DLD1 (cell line): ENCODE measurements at regions not wholly inside any gene's neighbourhood (a gene's known extent, or its start where the extent isn't known, plus 50 kb on each side); places are given as distances from the start of the nearest gene placed in this dataset.

Experiments used
- in situ Hi-C: cut with HindIII; loops from 2 replicates; pipeline ENCODE4 v1.10.0; 2017; ENCODE audit warnings: low sequenced_read_pairs

DNA sequence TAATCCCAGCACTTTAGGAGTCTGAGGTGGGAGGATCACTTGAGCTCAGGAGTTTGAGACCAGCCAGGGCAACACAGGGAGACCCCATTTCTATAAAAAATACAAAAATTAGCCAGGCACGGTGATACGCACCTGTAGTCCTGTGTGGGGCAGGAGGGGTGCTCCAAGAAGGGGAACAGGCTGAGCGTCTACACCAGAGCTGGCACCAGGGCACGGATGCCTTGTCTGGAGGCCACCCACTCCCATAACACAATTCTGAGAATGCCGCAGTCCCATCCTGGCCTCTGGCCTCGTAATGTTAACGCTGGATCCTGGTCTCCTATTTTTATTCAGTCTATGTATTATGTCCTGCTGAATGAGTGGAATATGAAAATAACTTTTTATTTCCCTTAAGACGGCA, 161.3 kb downstream of the WSCD1 start:
- in situ Hi-C loops = no loop called here

DNA sequence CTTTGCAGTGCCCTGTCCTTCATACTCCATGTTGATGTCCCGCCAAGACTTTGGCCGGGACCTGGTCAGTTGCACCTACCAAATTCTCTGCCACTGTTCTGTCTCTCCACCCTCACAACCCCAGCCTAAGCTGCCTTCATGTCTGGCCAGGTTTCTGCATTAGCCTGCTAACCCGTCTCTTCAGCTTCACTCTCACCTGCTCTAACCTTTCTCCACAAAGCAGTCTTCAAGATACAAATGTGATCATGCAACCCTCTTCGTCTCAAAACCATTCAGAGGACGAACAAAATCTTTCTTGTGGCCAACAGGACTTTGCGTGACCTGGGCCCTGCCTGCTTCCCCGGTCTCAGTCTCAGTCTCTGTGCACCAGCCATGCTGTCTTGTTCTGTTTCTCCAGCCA, 148.2 kb downstream of the WSCD1 start:
- in situ Hi-C loops = no loop called here

DNA sequence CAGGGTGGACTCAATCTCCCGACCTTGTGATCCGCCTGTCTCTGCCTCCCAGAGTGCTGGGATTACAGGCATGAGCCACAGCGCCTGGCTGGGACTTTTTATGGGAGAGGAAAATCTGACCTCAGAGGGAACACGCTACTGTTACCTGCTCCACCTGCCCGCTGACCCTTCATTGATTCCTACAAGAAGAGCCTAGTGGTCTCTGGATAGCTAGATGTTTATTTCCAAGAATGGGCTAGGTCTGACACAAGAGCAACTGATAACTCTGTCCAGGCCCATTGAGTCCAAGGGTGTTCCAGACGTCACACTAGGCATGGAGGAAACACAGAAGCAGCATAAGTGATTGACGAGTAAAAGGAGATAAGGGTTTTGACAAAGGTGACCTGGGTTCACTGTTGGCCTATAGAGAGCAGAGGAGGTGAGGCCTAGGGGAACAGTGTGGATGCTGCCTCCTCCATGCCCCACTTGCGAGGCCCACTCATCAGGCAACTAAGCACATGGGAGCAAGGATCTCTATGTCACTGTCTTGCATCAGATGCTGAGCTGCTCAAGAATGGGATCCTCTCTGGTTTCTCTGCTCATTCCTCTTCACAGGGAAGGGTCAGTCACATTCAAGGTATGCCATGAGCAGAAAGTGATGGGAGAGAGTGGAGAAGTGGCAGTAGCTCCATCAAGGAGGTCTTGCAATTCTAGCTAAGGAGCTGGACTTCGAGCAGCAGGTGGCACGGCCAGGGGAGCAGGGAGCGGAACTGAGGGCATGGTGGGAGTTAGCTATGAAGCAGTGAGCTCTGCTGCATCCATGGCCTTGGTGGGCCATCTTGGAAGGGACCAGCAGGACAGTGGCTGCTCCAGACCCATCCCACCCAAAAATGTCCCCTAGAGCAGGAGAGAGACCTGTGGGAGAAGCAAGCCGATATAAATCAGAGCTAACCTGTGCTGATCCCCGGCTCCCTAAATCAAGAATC, 145.2 kb downstream of the WSCD1 start:
- in situ Hi-C loops = no loop called here

DNA sequence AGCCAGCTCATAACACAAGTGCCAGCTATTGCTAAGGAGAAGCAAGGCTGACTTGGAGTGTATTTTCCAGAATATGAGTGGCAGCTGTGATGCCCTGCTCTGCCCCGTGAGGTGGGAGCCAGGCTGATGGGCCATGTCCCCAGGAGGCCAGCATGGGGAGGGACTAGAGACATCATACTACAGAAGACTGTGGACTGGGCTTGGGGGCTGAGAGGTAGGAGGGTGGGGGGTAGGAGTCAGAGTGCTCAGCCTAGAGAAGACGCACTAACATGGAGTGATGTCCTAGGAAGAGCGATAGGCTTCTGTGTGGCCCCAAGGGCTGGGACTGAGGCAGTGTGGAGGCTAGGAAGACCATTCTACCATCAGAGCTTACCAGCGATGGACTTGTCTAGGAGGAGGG, 143.7 kb downstream of the WSCD1 start:
- in situ Hi-C loops = no loop called here

GRCh38 chr17:6212766-6213165, 142.6 kb downstream of the WSCD1 start:
- in situ Hi-C loops = no loop called here

GRCh38 chr17:6209829-6210228, 139.7 kb downstream of the WSCD1 start:
- in situ Hi-C loops = no loop called here

GRCh38 chr17:6208608-6209180, 138.5 kb downstream of the WSCD1 start:
- in situ Hi-C loops = no loop called here

- in situ Hi-C loops = no loop called here
Observed at GRCh38 chr17:6205525-6205924, 135.3 kb downstream of the WSCD1 start.

GRCh38 chr17:6205033-6205432, 134.9 kb downstream of the WSCD1 start:
- in situ Hi-C loops = no loop called here

GRCh38 chr17:6204203-6204722, 134.1 kb downstream of the WSCD1 start:
- in situ Hi-C loops = no loop called here

GRCh38 chr17:6196355-6196754, 126.2 kb downstream of the WSCD1 start:
- in situ Hi-C loops = no loop called here

DNA sequence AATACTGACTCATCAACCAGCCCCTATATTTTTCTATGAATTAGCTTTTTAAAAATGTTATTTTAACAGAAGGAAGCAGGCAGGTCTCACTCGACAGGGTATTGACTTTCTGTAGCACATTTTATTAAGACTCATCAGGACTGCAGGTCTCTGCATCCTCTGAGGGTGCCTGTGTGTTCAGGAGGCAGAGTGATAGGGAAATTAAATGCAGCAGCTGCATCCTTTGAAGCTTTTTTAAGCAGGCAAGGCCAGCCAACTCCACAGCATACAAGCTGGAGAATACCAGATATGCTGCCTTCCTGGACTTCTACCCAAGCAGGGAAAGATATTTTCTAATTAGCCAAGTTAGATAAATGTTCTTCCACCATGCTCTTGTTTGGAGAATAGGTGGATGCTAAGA, 124.9 kb downstream of the WSCD1 start:
- in situ Hi-C loops = no loop called here

GRCh38 chr17:6191405-6192324, 121.5 kb downstream of the WSCD1 start:
- in situ Hi-C loops = no loop called here

- in situ Hi-C loops = no loop called here
Observed at GRCh38 chr17:6187836-6188235, 117.7 kb downstream of the WSCD1 start.

DNA sequence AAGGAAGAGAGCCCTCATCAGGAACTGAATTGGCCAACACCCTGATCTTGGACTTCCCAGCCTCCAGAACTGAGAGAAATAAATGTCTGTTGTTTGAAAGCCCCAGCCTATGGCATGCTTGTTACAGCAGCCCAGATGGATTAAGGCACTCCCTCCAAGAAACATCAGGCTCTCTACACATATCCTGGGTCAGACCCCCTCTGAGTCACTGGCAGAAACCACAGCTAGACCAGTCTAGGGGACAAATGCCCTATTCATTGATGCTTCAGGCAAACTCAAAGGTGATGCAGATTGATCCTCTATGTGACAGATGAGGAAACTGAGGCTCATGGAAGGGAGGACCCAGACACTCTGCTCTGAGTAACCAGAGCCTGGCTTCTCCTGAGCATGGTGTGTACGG, 116.8 kb downstream of the WSCD1 start:
- in situ Hi-C loops = no loop called here

DNA sequence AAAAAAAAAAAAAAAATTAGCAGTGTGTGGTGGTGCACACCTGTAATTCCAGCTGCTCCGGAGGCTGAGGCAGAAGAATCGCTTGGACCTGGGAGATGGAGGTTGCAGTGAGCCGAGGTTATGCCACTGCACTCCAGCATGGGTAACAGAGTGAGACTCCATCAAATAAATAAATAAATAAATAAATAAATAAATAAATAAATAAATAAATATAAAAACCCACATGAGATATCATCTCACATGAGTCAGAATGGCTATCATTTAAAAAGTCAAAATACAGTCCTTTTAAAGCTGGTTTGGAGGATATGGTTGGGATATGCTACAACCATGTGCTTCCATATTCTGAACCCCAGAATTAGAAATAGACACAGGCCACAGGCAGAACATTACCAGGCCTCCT, 114.3 kb downstream of the WSCD1 start:
- in situ Hi-C loops = no loop called here

DNA sequence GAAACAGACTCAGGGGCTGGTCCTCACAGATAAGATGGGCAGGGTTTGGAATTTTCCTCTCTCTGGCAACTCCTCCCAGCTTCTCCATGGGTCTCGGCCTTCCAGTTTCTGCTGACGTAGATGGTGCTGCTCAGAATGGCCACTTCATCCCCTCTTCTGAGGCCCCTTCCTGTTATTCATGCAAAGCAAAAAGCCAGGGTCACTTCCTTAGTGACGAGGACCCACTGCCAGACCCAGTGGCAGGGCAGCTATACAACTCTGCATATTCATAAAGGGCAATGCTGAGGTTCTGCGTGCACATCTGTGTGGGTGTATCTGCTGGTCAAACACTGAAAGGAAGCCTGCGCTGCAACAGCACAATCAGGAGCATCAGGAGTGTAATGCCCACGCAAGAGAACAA, 108.8 kb downstream of the WSCD1 start:
- in situ Hi-C loops = no loop called here

DNA sequence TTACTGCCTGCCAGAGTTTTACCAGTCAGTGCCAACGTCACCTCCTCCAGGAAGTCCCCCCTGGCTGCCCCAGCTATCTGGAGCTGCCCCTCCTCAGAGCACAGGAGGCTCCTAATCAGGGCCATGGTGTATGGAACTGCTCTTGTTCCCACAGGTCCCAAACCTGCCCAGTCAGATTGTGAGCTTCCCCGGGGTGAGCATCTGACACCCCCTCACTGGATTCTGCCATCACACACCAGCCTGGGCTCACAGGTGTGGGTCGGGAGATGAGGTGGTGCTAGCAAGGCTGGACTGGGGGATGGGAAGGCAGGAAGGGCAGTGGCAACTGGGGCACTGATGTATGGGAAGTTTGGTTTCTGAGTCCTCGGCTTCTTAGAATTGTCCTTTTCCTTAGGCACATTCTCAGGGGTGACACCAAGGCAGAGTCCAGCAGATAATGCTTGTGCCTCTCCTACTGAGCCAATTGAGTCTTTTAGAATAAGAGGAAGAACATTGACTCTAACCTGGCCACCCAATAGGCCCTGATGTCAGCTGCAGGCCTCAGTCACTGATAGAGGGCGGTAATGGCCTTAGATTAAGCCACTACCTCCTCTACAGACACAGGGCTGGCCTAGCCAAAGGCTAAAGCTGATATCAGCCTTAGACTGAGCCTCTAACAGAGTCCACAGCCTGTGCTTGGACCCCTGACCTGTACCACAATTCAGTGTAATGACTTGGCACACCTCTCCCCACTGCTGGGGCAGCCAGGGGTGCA, 107.9 kb downstream of the WSCD1 start:
- in situ Hi-C loops = no loop called here
